Natural killer cell treated with Interleukin-12 subunit alpha and Interleukin-12 subunit beta and Interleukin-15 and Interleukin-18, amount 100 ng/mL, for 72 hours (primary cell): ENCODE measurements at regions not wholly inside any gene's neighbourhood (a gene's known extent, or its start where the extent isn't known, plus 50 kb on each side); places are given as distances from the start of the nearest gene placed in this dataset.

Source experiments
- ATAC-seq, 2 donors: fragments of 150-1000 bp; cut with Tn5 transposase in 1 of 2; sonication (Bioruptor Pico), chemical (Tn5 transposase) in 1 of 2; 2 replicates each; pipeline ENCODE4 v1.10.0; 2021
- DNase-seq: peaks from one replicate; pipeline ENCODE4 v3.0.0; 2022; ENCODE audit warnings: low spot score
- H3K27ac Mint-ChIP-seq, 2 donors: 1 replicate in 1 of 2; 2 replicates in 1 of 2; pipeline ENCODE4 v1.8.0; 2022; ENCODE audit warnings: mixed read lengths in 2 of 2, mild to moderate bottlenecking in 1 of 2, moderate library complexity in 1 of 2
- H3K27me3 Mint-ChIP-seq, 2 donors: 1 replicate in 1 of 2; 2 replicates in 1 of 2; pipeline ENCODE4 v1.8.0; 2022; ENCODE audit warnings: mixed read lengths in 2 of 2
- H3K36me3 Mint-ChIP-seq: one replicate; pipeline ENCODE4 v1.8.0; 2022; ENCODE audit warnings: mixed read lengths
- H3K4me1 Mint-ChIP-seq, 2 donors: 1 replicate in 1 of 2; 2 replicates in 1 of 2; pipeline ENCODE4 v1.8.0; 2022; ENCODE audit warnings: low read depth in 2 of 2, mixed read lengths in 2 of 2, mild to moderate bottlenecking in 1 of 2
- H3K4me3 Mint-ChIP-seq: one replicate; pipeline ENCODE4 v1.8.0; 2022; ENCODE audit warnings: mixed read lengths
- H3K9me3 Mint-ChIP-seq: 2 replicates; pipeline ENCODE4 v1.8.0; 2022; ENCODE audit warnings: mixed read lengths

- Mint-ChIP-seq H3K9me3 (peaks cover 26% of the 10 kb centered on the region), H3K4me1 (no peaks in the 10 kb centered on the region), H3K27ac (no peak overlapping the region), H3K27me3 (no peaks in the 10 kb centered on the region), H3K36me3 (no peaks in the 10 kb centered on the region), H3K4me3 (no peak overlapping the region)
- ATAC-seq, result no peak
- DNase-seq, result no peak
Measured at GRCh38 chr4:96509039-96509741, 669.3 kb downstream of the PDHA2 start.

- no peaks in the 10 kb centered on the region for H3K36me3 Mint-ChIP-seq
- H3K9me3 Mint-ChIP-seq, result peaks cover 15% of the 10 kb centered on the region
- no peak for DNase-seq
- H3K27me3 Mint-ChIP-seq, result no peaks in the 10 kb centered on the region
- no peak overlapping the region for H3K27ac Mint-ChIP-seq
- no peak overlapping the region for H3K4me3 Mint-ChIP-seq
- no peak for ATAC-seq
- no peaks in the 10 kb centered on the region for H3K4me1 Mint-ChIP-seq
Measured at GRCh38 chr4:96519291-96519690, 679.4 kb downstream of the PDHA2 start.

GRCh38 chr4:96521046-96521536 lies 681.2 kb downstream of the PDHA2 start:
- H3K4me1 Mint-ChIP-seq, result no peaks in the 10 kb centered on the region
- H3K9me3 Mint-ChIP-seq, result peaks cover 10% of the 10 kb centered on the region
- no peak for ATAC-seq
- DNase-seq, result no peak
- H3K27ac Mint-ChIP-seq, result no peak overlapping the region
- H3K4me3 Mint-ChIP-seq, result no peak overlapping the region
- H3K27me3 Mint-ChIP-seq, result no peaks in the 10 kb centered on the region
- H3K36me3 Mint-ChIP-seq, result no peaks in the 10 kb centered on the region

GRCh38 chr4:96523611-96524010 lies 683.7 kb downstream of the PDHA2 start:
- H3K27ac Mint-ChIP-seq, result no peak overlapping the region
- no peak overlapping the region for H3K4me3 Mint-ChIP-seq
- H3K36me3 Mint-ChIP-seq, result no peaks in the 10 kb centered on the region
- DNase-seq, result no peak
- no peaks in the 10 kb centered on the region for H3K4me1 Mint-ChIP-seq
- H3K9me3 Mint-ChIP-seq, result peaks cover 10% of the 10 kb centered on the region
- H3K27me3 Mint-ChIP-seq, result no peaks in the 10 kb centered on the region
- no peak for ATAC-seq

- ATAC-seq, result no peak
- no peak overlapping the region for H3K4me3 Mint-ChIP-seq
- no peak for DNase-seq
- no peak overlapping the region for H3K27ac Mint-ChIP-seq
- H3K27me3 Mint-ChIP-seq, result no peaks in the 10 kb centered on the region
- no peaks in the 10 kb centered on the region for H3K4me1 Mint-ChIP-seq
- H3K36me3 Mint-ChIP-seq, result no peaks in the 10 kb centered on the region
- H3K9me3 Mint-ChIP-seq, result peaks cover 10% of the 10 kb centered on the region
Measured at GRCh38 chr4:96524311-96524875, 684.5 kb downstream of the PDHA2 start.

GRCh38 chr4:96525898-96526297 lies 686.0 kb downstream of the PDHA2 start:
- DNase-seq (no peak), ATAC-seq (no peak)
- Mint-ChIP-seq H3K4me3 (no peak overlapping the region), H3K27ac (no peak overlapping the region), H3K9me3 (peaks cover 16% of the 10 kb centered on the region), H3K36me3 (no peaks in the 10 kb centered on the region), H3K4me1 (no peaks in the 10 kb centered on the region), H3K27me3 (no peaks in the 10 kb centered on the region)

GRCh38 chr4:96526625-96527024 lies 686.7 kb downstream of the PDHA2 start:
- ATAC-seq (no peak), DNase-seq (no peak)
- H3K4me1 Mint-ChIP-seq, result no peaks in the 10 kb centered on the region
- no peak overlapping the region for H3K4me3 Mint-ChIP-seq
- no peaks in the 10 kb centered on the region for H3K36me3 Mint-ChIP-seq
- H3K27me3 Mint-ChIP-seq, result no peaks in the 10 kb centered on the region
- peaks cover 16% of the 10 kb centered on the region for H3K9me3 Mint-ChIP-seq
- no peak overlapping the region for H3K27ac Mint-ChIP-seq

GRCh38 chr4:96531836-96532235 lies 691.9 kb downstream of the PDHA2 start:
- H3K4me1 Mint-ChIP-seq, result no peaks in the 10 kb centered on the region
- no peaks in the 10 kb centered on the region for H3K27me3 Mint-ChIP-seq
- DNase-seq (no peak), ATAC-seq (no peak)
- H3K36me3 Mint-ChIP-seq, result no peaks in the 10 kb centered on the region
- no peak overlapping the region for H3K4me3 Mint-ChIP-seq
- H3K27ac Mint-ChIP-seq, result no peak overlapping the region
- H3K9me3 Mint-ChIP-seq, result peaks cover 13% of the 10 kb centered on the region

GRCh38 chr4:96543346-96543745 lies 703.5 kb downstream of the PDHA2 start:
- ATAC-seq (no peak), DNase-seq (no peak)
- no peaks in the 10 kb centered on the region for H3K36me3 Mint-ChIP-seq
- peaks cover 22% of the 10 kb centered on the region for H3K9me3 Mint-ChIP-seq
- no peak overlapping the region for H3K4me3 Mint-ChIP-seq
- H3K27me3 Mint-ChIP-seq, result no peaks in the 10 kb centered on the region
- no peaks in the 10 kb centered on the region for H3K4me1 Mint-ChIP-seq
- no peak overlapping the region for H3K27ac Mint-ChIP-seq

GRCh38 chr4:96558466-96558865 lies 718.6 kb downstream of the PDHA2 start:
- H3K27me3 Mint-ChIP-seq, result no peaks in the 10 kb centered on the region
- H3K4me3 Mint-ChIP-seq, result no peak overlapping the region
- no peak for DNase-seq
- no peak for ATAC-seq
- H3K27ac Mint-ChIP-seq, result no peak overlapping the region
- H3K9me3 Mint-ChIP-seq, result peaks cover 7% of the 10 kb centered on the region
- no peaks in the 10 kb centered on the region for H3K36me3 Mint-ChIP-seq
- H3K4me1 Mint-ChIP-seq, result no peaks in the 10 kb centered on the region

GRCh38 chr4:96566755-96567154 lies 726.9 kb downstream of the PDHA2 start:
- H3K27me3 Mint-ChIP-seq, result no peaks in the 10 kb centered on the region
- H3K27ac Mint-ChIP-seq, result no peak overlapping the region
- no peaks in the 10 kb centered on the region for H3K36me3 Mint-ChIP-seq
- no peak for DNase-seq
- H3K9me3 Mint-ChIP-seq, result peaks cover 9% of the 10 kb centered on the region
- H3K4me3 Mint-ChIP-seq, result no peak overlapping the region
- H3K4me1 Mint-ChIP-seq, result no peaks in the 10 kb centered on the region
- ATAC-seq, result no peak

GRCh38 chr4:96585304-96585703 lies 745.4 kb downstream of the PDHA2 start:
- Mint-ChIP-seq H3K36me3 (no peaks in the 10 kb centered on the region), H3K4me1 (no peaks in the 10 kb centered on the region), H3K27ac (no peak overlapping the region), H3K9me3 (peaks cover 20% of the 10 kb centered on the region), H3K27me3 (no peaks in the 10 kb centered on the region), H3K4me3 (no peak overlapping the region)
- DNase-seq (no peak), ATAC-seq (no peak)

- H3K4me1 Mint-ChIP-seq, result no peaks in the 10 kb centered on the region
Measured at GRCh38 chr4:96593422-96593821, 753.5 kb downstream of the PDHA2 start.

GRCh38 chr4:96598465-96598864 lies 758.6 kb downstream of the PDHA2 start:
- ATAC-seq (no peak), DNase-seq (no peak)
- no peak overlapping the region for H3K4me3 Mint-ChIP-seq
- no peaks in the 10 kb centered on the region for H3K4me1 Mint-ChIP-seq
- peaks cover 5% of the 10 kb centered on the region for H3K9me3 Mint-ChIP-seq
- no peak overlapping the region for H3K27ac Mint-ChIP-seq
- H3K27me3 Mint-ChIP-seq, result no peaks in the 10 kb centered on the region
- H3K36me3 Mint-ChIP-seq, result no peaks in the 10 kb centered on the region

More at GRCh38 chr4:96593422-96593821, 753.5 kb downstream of the PDHA2 start:
- Mint-ChIP-seq H3K36me3 (no peaks in the 10 kb centered on the region), H3K4me3 (no peak overlapping the region), H3K27ac (no peak overlapping the region), H3K27me3 (no peaks in the 10 kb centered on the region), H3K9me3 (peaks cover 19% of the 10 kb centered on the region)
- ATAC-seq (no peak), DNase-seq (no peak)

- H3K36me3 Mint-ChIP-seq, result no peaks in the 10 kb centered on the region
Measured at GRCh38 chr4:96599752-96600151, 759.9 kb downstream of the PDHA2 start.

More at GRCh38 chr4:96599752-96600151, 759.9 kb downstream of the PDHA2 start:
- H3K27me3 Mint-ChIP-seq, result no peaks in the 10 kb centered on the region
- DNase-seq, result no peak
- H3K4me3 Mint-ChIP-seq, result no peak overlapping the region
- ATAC-seq, result no peak
- H3K27ac Mint-ChIP-seq, result no peak overlapping the region
- no peaks in the 10 kb centered on the region for H3K9me3 Mint-ChIP-seq
- no peaks in the 10 kb centered on the region for H3K4me1 Mint-ChIP-seq
